CD14-positive monocyte (primary cell): ENCODE measurements at regions not wholly inside any gene's neighbourhood (a gene's known extent, or its start where the extent isn't known, plus 50 kb on each side); places are given as distances from the start of the nearest gene placed in this dataset.

Experiments used
- DNase-seq, 3 donors: peaks; one replicate each; pipeline ENCODE4 v3.0.0-alpha.2; 2011 to 2022
- H2AFZ ChIP-seq: 2 replicates; pipeline ENCODE4 v1.6.0; 2012; ENCODE audit warnings: mild to moderate bottlenecking, low read depth, low read length, inconsistent platforms; ENCODE audit not compliant: insufficient read depth, poor library complexity, severe bottlenecking
- H3K27ac ChIP-seq, 2 donors: 1 replicate in 1 of 2; 2 replicates in 1 of 2; pipeline ENCODE4 v1.5.1; 2012 to 2013; ENCODE audit warnings: low read length in 2 of 2, control low read depth in 1 of 2, inconsistent platforms in 1 of 2, low read depth in 1 of 2, mild to moderate bottlenecking in 1 of 2
- H3K27me3 ChIP-seq, 2 donors: one replicate each; pipeline versions ENCODE4 v1.6.0 to v1.6.1; 2011 to 2013; ENCODE audit warnings: low read length in 2 of 2; ENCODE audit not compliant: control insufficient read depth in 2 of 2, insufficient read depth in 2 of 2
- H3K36me3 ChIP-seq, 2 donors: replicated peaks in 1 of 2; 1 replicate in 1 of 2; 2 replicates in 1 of 2; pipeline versions ENCODE4 v1.5.1 to v1.6.1; 2012 to 2013; ENCODE audit warnings: low read length in 2 of 2, control low read depth in 1 of 2, inconsistent platforms in 1 of 2, mild to moderate bottlenecking in 1 of 2; ENCODE audit not compliant: insufficient read depth in 2 of 2, control insufficient read depth in 1 of 2
- H3K4me1 ChIP-seq, 2 donors: 1 replicate in 1 of 2; 2 replicates in 1 of 2; pipeline versions ENCODE4 v1.5.1 to v1.6.1; 2012 to 2013; ENCODE audit warnings: low read length in 2 of 2, control low read depth in 1 of 2, inconsistent platforms in 1 of 2, mild to moderate bottlenecking in 1 of 2, moderate library complexity in 1 of 2; ENCODE audit not compliant: insufficient read depth in 2 of 2, control insufficient read depth in 1 of 2
- H3K4me2 ChIP-seq: replicated peaks from 2 replicates; pipeline ENCODE3; 2012; ENCODE audit warnings: low read length, moderate library complexity, mild to moderate bottlenecking; ENCODE audit not compliant: poor library complexity, severe bottlenecking; ENCODE audit errors: extremely low read depth
- H3K4me3 ChIP-seq, 3 experiments: fragments of 200-600 bp in 1 of 3; sonication (generic) in 1 of 3; replicated peaks in 1 of 3; 1 replicate in 2 of 3; 2 replicates in 1 of 3; pipeline ENCODE4 v1.5.1; 2011 to 2013; ENCODE audit warnings: low read length in 3 of 3, mild to moderate bottlenecking in 3 of 3, control low read depth in 2 of 3, low read depth in 2 of 3, inconsistent platforms in 1 of 3, moderate library complexity in 1 of 3
- H3K79me2 ChIP-seq: 2 replicates; pipeline ENCODE4 v1.6.0; 2012; ENCODE audit warnings: mild to moderate bottlenecking, control low read depth, inconsistent platforms, low read length, moderate library complexity; ENCODE audit not compliant: insufficient read depth
- H3K9ac ChIP-seq: 2 replicates; pipeline ENCODE4 v1.6.0; 2017; ENCODE audit warnings: low read length, mild to moderate bottlenecking; ENCODE audit not compliant: insufficient read depth, poor library complexity, severe bottlenecking
- H3K9me3 ChIP-seq, 2 donors: replicated peaks in 1 of 2; 1 replicate in 1 of 2; 2 replicates in 1 of 2; pipeline versions ENCODE4 v1.5.1 to v1.6.1; 2012 to 2013; ENCODE audit warnings: low read length in 2 of 2, control low read depth in 1 of 2; ENCODE audit not compliant: control insufficient read depth in 1 of 2, insufficient read depth in 1 of 2
- H4K20me1 ChIP-seq: 2 replicates; pipeline ENCODE4 v1.6.0; 2012; ENCODE audit warnings: mild to moderate bottlenecking, low read length, control low read depth, moderate library complexity; ENCODE audit not compliant: insufficient read depth
- H3K27ac Mint-ChIP-seq, 7 donors: one replicate each; pipeline ENCODE4 v1.8.0; 2020; ENCODE audit warnings: mild to moderate bottlenecking in 7 of 7, mixed read lengths in 7 of 7, moderate library complexity in 6 of 7, inconsistent platforms in 2 of 7
- H3K27me3 Mint-ChIP-seq, 3 donors: one replicate each; pipeline ENCODE4 v1.8.0; 2021 to 2022; ENCODE audit warnings: low read depth in 3 of 3, mild to moderate bottlenecking in 3 of 3, mixed read lengths in 3 of 3, moderate library complexity in 3 of 3, inconsistent platforms in 1 of 3
- H3K36me3 Mint-ChIP-seq, 2 donors: one replicate each; pipeline ENCODE4 v1.8.0; 2020; ENCODE audit warnings: mixed read lengths in 2 of 2, inconsistent platforms in 1 of 2, mild to moderate bottlenecking in 1 of 2
- H3K4me1 Mint-ChIP-seq: one replicate; pipeline ENCODE4 v1.8.0; 2020; ENCODE audit warnings: mild to moderate bottlenecking, mixed read lengths
- H3K4me3 Mint-ChIP-seq, 2 donors: one replicate each; pipeline ENCODE4 v1.8.0; 2020; ENCODE audit warnings: mild to moderate bottlenecking in 2 of 2, mixed read lengths in 2 of 2, moderate library complexity in 1 of 2
- H3K9me3 Mint-ChIP-seq, 7 donors: one replicate each; pipeline ENCODE4 v1.8.0; 2020 to 2022; ENCODE audit warnings: mixed read lengths in 7 of 7, mild to moderate bottlenecking in 6 of 7, moderate library complexity in 6 of 7, inconsistent platforms in 2 of 7
- CTCF ChIP-seq: fragments of 200-600 bp; IDR thresholded peaks from one replicate; pipeline ENCODE4 v1.8.0; 2022; ENCODE audit warnings: antibody characterized with exemption, mild to moderate bottlenecking
- WGBS: methylation state at CpG from one replicate; pipeline ENCODE4 v1.1.5; 2013; ENCODE audit warnings: missing lambda C conversion rate; ENCODE audit not compliant: insufficient coverage; 5-methylcytosine and 5-hydroxymethylcytosine counted together
- intact Hi-C, 2 donors: fragments of 100-400 bp; cut with micrococcal nuclease; formaldehyde crosslinking; loops; one replicate each; pipeline versions ENCODE4 v1.15.0 to v1.15.1; 2023

- H2AFZ ChIP-seq: no peak overlapping the region
- H3K79me2 ChIP-seq: no peaks in the 10 kb centered on the region
- H3K27me3 ChIP-seq: peaks cover 0 to 4% of the 10 kb centered on the region in 2 donors
- H3K4me3 ChIP-seq: no peak overlapping the region
- no peaks in the 10 kb centered on the region for H3K36me3 ChIP-seq
- WGBS: 98% methylated on average over 5 of the region's 8 CpGs
- H3K9me3 ChIP-seq: no peaks in the 10 kb centered on the region
- Mint-ChIP-seq H3K4me3 (no peak overlapping the region), H3K4me1 (no peaks in the 10 kb centered on the region), H3K9me3 (no peaks in the 10 kb centered on the region), H3K36me3 (no peaks in the 10 kb centered on the region), H3K27ac (no peak overlapping the region), H3K27me3 (peaks cover 5 to 15% (median 7%) of the 10 kb centered on the region in 3 donors)
- no peak overlapping the region for H3K9ac ChIP-seq
- DNase-seq: no peak
- intact Hi-C loops: no loop called here
- TF ChIP-seq CTCF: no peak
- H4K20me1 ChIP-seq: no peaks in the 10 kb centered on the region
- H3K4me1 ChIP-seq: no peaks in the 10 kb centered on the region
- no peak overlapping the region for H3K27ac ChIP-seq
- no peak overlapping the region for H3K4me2 ChIP-seq
These were observed 75.0 kb upstream of the ATP2B2 start for GRCh38 chr3:10580426-10580825.

GRCh38 chr3:10581251-10581650 lies 75.9 kb upstream of the ATP2B2 start:
- H3K27ac Mint-ChIP-seq: no peak overlapping the region
- H3K79me2 ChIP-seq: no peaks in the 10 kb centered on the region
- no peak overlapping the region for H3K9ac ChIP-seq
- H3K36me3 ChIP-seq: no peaks in the 10 kb centered on the region
- intact Hi-C loops: no loop called here
- H3K4me2 ChIP-seq: no peak overlapping the region
- no peaks in the 10 kb centered on the region for H4K20me1 ChIP-seq
- DNase-seq: no peak
- no peak overlapping the region for H3K27ac ChIP-seq
- TF ChIP-seq CTCF: no peak
- H3K4me1 Mint-ChIP-seq: no peaks in the 10 kb centered on the region
- H3K4me3 ChIP-seq: no peak overlapping the region
- H3K36me3 Mint-ChIP-seq: no peaks in the 10 kb centered on the region
- H2AFZ ChIP-seq: no peak overlapping the region
- WGBS: 67% methylated on average over 1 of the region's 5 CpGs
- peaks cover 0 to 4% of the 10 kb centered on the region in 2 donors for H3K27me3 ChIP-seq
- peaks cover 8 to 15% (median 9%) of the 10 kb centered on the region in 3 donors for H3K27me3 Mint-ChIP-seq
- H3K4me1 ChIP-seq: no peaks in the 10 kb centered on the region
- H3K4me3 Mint-ChIP-seq: no peak overlapping the region
- H3K9me3 Mint-ChIP-seq: no peaks in the 10 kb centered on the region
- H3K9me3 ChIP-seq: no peaks in the 10 kb centered on the region
